ENCODE measurements at regions not wholly inside any gene's neighbourhood (a gene's known extent, or its start where the extent isn't known, plus 50 kb on each side); places are given as distances from the start of the nearest gene placed in this dataset.

DNA sequence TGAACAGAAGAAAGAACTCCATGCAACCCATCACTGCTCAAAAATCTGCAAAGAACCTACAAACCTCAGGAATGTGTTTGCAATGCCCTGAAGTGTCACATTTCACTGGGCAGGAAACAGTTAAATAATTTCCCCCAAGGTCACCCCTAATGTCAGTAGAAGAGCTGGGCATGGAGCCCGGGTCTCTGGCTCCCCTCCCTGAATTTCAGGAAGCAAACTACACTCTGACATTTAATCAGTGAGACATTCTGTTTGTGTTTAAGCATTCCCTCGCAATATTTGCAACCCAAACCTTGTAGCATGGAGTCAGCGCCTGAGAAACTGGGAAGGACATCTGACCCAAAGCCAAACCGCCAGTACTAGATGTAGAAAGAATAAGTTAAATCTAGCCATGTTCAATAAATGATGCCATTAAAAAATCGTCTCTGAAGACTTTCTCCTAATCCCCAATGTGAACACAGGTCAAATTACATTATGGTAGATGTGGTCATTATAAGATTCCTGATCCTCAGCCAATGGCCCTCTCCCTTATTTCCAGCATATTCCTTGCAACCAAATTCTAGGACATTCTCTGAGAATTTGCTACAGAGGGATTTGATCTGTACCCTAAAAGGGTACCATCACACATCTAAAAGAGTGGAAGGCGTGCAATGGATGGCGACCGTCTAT lies 91.2 kb upstream of the ADTRP start:
- Histone ChIP-seq H3K27me3 (ENCODE audit: control insufficient read depth, insufficient read depth, low read length) (no peaks in the 10 kb centered on the region), H3K79me2 (no peaks in the 10 kb centered on the region), H2AFZ (no peak overlapping the region), H3K36me3 (ENCODE audit: control insufficient read depth, insufficient read depth, low read length) (no peaks in the 10 kb centered on the region), H3K4me2 (ENCODE audit: low read length) (no peak overlapping the region), H3K27ac (no peak overlapping the region), H3K9ac (no peak overlapping the region), H3K4me3 (ENCODE audit: low read depth, low read length) (no peak overlapping the region), H3K4me1 (no peaks in the 10 kb centered on the region), H3K9me3 (ENCODE audit: control insufficient read depth, low read length) (no peaks in the 10 kb centered on the region)
- TF ChIP-seq, protein P1, sequence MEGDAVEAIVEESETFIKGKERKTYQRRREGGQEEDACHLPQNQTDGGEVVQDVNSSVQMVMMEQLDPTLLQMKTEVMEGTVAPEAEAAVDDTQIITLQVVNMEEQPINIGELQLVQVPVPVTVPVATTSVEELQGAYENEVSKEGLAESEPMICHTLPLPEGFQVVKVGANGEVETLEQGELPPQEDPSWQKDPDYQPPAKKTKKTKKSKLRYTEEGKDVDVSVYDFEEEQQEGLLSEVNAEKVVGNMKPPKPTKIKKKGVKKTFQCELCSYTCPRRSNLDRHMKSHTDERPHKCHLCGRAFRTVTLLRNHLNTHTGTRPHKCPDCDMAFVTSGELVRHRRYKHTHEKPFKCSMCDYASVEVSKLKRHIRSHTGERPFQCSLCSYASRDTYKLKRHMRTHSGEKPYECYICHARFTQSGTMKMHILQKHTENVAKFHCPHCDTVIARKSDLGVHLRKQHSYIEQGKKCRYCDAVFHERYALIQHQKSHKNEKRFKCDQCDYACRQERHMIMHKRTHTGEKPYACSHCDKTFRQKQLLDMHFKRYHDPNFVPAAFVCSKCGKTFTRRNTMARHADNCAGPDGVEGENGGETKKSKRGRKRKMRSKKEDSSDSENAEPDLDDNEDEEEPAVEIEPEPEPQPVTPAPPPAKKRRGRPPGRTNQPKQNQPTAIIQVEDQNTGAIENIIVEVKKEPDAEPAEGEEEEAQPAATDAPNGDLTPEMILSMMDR (IDR thresholded peaks at IDR 0.05) = no peak

DNA sequence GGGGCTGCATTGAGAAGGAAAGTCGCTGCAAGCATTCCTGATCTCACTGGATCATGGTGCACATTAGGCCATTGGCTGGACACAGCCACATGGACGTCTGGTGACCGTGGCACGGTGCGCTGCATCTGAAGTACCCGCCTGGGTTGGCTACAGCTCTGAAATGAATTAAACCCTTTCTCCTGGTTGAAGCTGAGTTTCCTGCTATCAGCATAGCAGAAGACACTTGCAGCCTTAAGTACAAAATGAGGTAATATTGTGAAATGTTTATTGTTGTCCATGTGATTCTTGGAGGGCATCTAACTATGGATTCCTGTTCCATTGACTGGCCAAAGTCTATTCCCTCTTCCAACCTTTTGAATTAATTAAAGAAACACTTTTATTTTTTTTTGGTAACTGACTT lies 89.8 kb upstream of the ADTRP start:
- Histone ChIP-seq H2AFZ (no peak overlapping the region), H3K27me3 (ENCODE audit: control insufficient read depth, insufficient read depth, low read length) (no peaks in the 10 kb centered on the region), H3K4me3 (ENCODE audit: low read depth, low read length) (no peak overlapping the region), H3K9me3 (ENCODE audit: control insufficient read depth, low read length) (no peaks in the 10 kb centered on the region), H3K4me2 (ENCODE audit: low read length) (no peak overlapping the region), H3K79me2 (no peaks in the 10 kb centered on the region), H3K9ac (no peak overlapping the region), H3K4me1 (no peaks in the 10 kb centered on the region), H3K36me3 (ENCODE audit: control insufficient read depth, insufficient read depth, low read length) (no peaks in the 10 kb centered on the region), H3K27ac (no peak overlapping the region)
- TF ChIP-seq, protein P1 (IDR thresholded peaks at IDR 0.05) = no peak

DNA sequence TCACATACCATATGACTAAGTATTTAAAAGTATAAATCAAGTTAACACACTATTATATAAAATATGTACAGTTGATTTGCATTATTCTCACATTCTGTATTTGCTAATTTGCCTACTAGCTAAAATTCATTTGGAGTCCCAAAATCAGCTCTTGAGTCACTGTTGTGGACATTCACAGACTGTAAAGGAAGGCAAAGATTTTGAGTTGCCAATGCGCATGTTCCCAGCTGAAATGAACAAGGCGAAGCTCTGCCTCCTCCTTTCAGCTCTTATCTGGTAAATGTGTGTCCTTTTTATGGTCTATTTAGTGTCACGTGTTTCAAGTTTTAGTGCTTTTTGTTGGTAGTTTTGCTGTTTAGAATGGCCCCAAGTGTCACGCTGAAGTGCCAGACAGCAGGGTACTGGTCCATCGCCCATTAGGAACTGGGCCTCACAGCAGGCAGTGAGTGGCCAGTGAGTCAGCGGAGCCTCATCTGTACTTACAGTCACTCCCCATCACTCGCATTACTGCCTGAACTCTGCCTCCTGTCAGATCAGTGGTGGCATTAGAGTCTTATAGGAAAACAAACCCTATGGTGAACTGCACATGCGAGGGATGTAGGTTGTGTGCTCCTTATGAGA lies 87.2 kb upstream of the ADTRP start:
- no peaks in the 10 kb centered on the region for H3K36me3 ChIP-seq (ENCODE audit: control insufficient read depth, insufficient read depth, low read length)
- no peak overlapping the region for H2AFZ ChIP-seq
- H3K79me2 ChIP-seq = no peaks in the 10 kb centered on the region
- no peaks in the 10 kb centered on the region for H3K27me3 ChIP-seq (ENCODE audit: control insufficient read depth, insufficient read depth, low read length)
- H3K9ac ChIP-seq = no peak overlapping the region
- H3K4me1 ChIP-seq = no peaks in the 10 kb centered on the region
- H3K9me3 ChIP-seq (ENCODE audit: control insufficient read depth, low read length) = no peaks in the 10 kb centered on the region
- TF ChIP-seq, protein P1 (IDR thresholded peaks at IDR 0.05) = no peak
- H3K4me3 ChIP-seq (ENCODE audit: low read depth, low read length) = no peak overlapping the region
- H3K4me2 ChIP-seq (ENCODE audit: low read length) = no peak overlapping the region
- no peak overlapping the region for H3K27ac ChIP-seq

DNA sequence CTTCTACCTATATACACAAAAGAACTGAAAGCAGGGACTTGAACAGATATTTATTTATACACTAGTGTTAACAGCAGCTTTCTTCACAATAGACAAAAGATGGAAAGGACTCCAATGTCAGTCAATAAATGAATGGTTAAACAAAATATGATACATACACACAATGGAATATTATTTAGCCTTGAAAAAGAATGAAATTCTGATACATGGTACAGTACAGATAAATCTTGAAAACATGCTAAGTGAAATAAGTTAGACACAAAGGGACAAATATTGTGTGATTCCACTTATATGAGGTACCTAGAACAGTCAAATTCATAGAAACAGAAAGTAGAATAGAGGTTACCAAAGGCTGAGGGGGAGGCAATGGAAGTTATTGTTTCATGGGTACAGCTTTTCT lies 79.8 kb upstream of the ADTRP start:
- TF ChIP-seq, protein P1 (IDR thresholded peaks at IDR 0.05) = no peak
- Histone ChIP-seq H3K4me1 (no peaks in the 10 kb centered on the region), H3K36me3 (ENCODE audit: control insufficient read depth, insufficient read depth, low read length) (no peaks in the 10 kb centered on the region), H2AFZ (no peak overlapping the region), H3K4me3 (ENCODE audit: low read depth, low read length) (no peak overlapping the region), H3K9ac (no peak overlapping the region), H3K27me3 (ENCODE audit: control insufficient read depth, insufficient read depth, low read length) (no peaks in the 10 kb centered on the region), H3K9me3 (ENCODE audit: control insufficient read depth, low read length) (no peaks in the 10 kb centered on the region), H3K79me2 (no peaks in the 10 kb centered on the region), H3K27ac (no peak overlapping the region), H3K4me2 (ENCODE audit: low read length) (no peak overlapping the region)

DNA sequence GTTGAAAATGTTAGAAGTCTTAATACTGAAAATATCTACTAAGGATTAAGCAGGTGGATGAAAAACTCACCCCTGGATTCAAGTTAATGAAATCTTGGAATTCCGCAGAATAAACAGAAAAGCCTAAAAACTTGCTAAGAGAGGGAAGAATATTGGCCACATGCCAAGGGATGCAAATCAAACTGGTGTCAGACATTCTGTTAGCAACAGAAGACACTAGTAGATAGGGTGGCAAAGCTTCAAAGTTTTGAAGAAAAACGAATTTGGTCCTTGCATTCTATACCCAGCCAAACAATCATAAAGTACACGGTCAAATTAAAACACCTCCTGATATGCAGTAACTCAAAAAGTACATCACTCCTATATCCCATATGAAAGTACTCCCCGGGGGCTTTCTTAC lies 77.1 kb upstream of the ADTRP start:
- Histone ChIP-seq H3K36me3 (ENCODE audit: control insufficient read depth, insufficient read depth, low read length) (no peaks in the 10 kb centered on the region), H2AFZ (no peak overlapping the region), H3K4me1 (no peaks in the 10 kb centered on the region), H3K4me3 (ENCODE audit: low read depth, low read length) (no peak overlapping the region), H3K4me2 (ENCODE audit: low read length) (no peak overlapping the region), H3K27ac (no peak overlapping the region), H3K9ac (no peak overlapping the region), H3K79me2 (no peaks in the 10 kb centered on the region), H3K27me3 (ENCODE audit: control insufficient read depth, insufficient read depth, low read length) (no peaks in the 10 kb centered on the region), H3K9me3 (ENCODE audit: control insufficient read depth, low read length) (no peaks in the 10 kb centered on the region)
- TF ChIP-seq, protein P1 (IDR thresholded peaks at IDR 0.05) = no peak

All from parathyroid adenoma (tissue), 2 donors.